Caco-2 (cell line): ENCODE measurements at regions not wholly inside any gene's neighbourhood (a gene's known extent, or its start where the extent isn't known, plus 50 kb on each side); places are given as distances from the start of the nearest gene placed in this dataset.

Experiments used
- BruUV-seq: library from RNA; stranded (reverse); fragments of 400-500 nt; replicated peaks from 2 replicates; lab custom pipeline; 2021; lab: Mats Ljungman, UMichigan
- CTCF ChIA-PET: fragments of 300-600 bp; sonication (Branson Sonifier 250); formaldehyde crosslinking; loops from one replicate; lab custom pipeline; 2022; ENCODE audit warnings: antibody characterized with exemption; lab: Charles Lee
- POLR2A ChIA-PET: fragments of 300-600 bp; sonication (Branson Sonifier 250); formaldehyde crosslinking; loops from one replicate; lab custom pipeline; 2022; ENCODE audit warnings: antibody characterized with exemption; lab: Charles Lee
- DNase-seq, 2 experiments: peaks; one replicate each; pipeline versions ENCODE4 v3.0.0 to v3.0.0-alpha.2; 2020 to 2022
- H3K27me3 ChIP-seq: replicated peaks from 2 replicates; pipeline ENCODE4 v1.6.0; 2011; ENCODE audit warnings: low read length; ENCODE audit not compliant: control insufficient read depth, insufficient read depth
- H3K36me3 ChIP-seq: 2 replicates; pipeline ENCODE4 v1.5.1; 2011; ENCODE audit warnings: low read length; ENCODE audit not compliant: control insufficient read depth, insufficient read depth
- H3K4me1 ChIP-seq: fragments of 250-450 bp; sonication (Bioruptor Pico); 2 replicates; pipeline ENCODE4 v1.5.1; 2020; ENCODE audit warnings: mild to moderate bottlenecking
- H3K4me3 ChIP-seq: 2 replicates; pipeline ENCODE4 v1.5.1; 2011; ENCODE audit warnings: low read depth, mild to moderate bottlenecking, control low read depth, low read length
- H3K9me3 ChIP-seq: fragments of 250-450 bp; sonication (Bioruptor Pico); 2 replicates; pipeline ENCODE4 v1.5.1; 2020; ENCODE audit warnings: mild to moderate bottlenecking, moderate library complexity
- H3K27ac Mint-ChIP-seq: one replicate; pipeline ENCODE4 v1.8.0; 2022; ENCODE audit warnings: mixed read lengths; ENCODE audit not compliant: unreplicated experiment
- H3K27me3 Mint-ChIP-seq: one replicate; pipeline ENCODE4 v1.8.0; 2022; ENCODE audit warnings: mixed read lengths; ENCODE audit not compliant: insufficient read depth, unreplicated experiment
- H3K36me3 Mint-ChIP-seq: one replicate; pipeline ENCODE4 v1.8.0; 2022; ENCODE audit warnings: mild to moderate bottlenecking, mixed read lengths; ENCODE audit not compliant: insufficient read depth, unreplicated experiment
- H3K4me1 Mint-ChIP-seq: one replicate; pipeline ENCODE4 v1.8.0; 2022; ENCODE audit warnings: low read depth, mixed read lengths; ENCODE audit not compliant: unreplicated experiment
- H3K4me3 Mint-ChIP-seq: one replicate; pipeline ENCODE4 v1.8.0; 2022; ENCODE audit warnings: mild to moderate bottlenecking, moderate library complexity, mixed read lengths; ENCODE audit not compliant: unreplicated experiment
- H3K9me3 Mint-ChIP-seq: one replicate; pipeline ENCODE4 v1.8.0; 2022; ENCODE audit warnings: mixed read lengths; ENCODE audit not compliant: unreplicated experiment
- intact Hi-C: fragments of 100-400 bp; cut with micrococcal nuclease; formaldehyde crosslinking; loops from one replicate; pipeline ENCODE4 v1.10.0; 2022; ENCODE audit not compliant: unreplicated experiment
- TF ChIP-seq, protein P1 (sequence below), 2 experiments: fragments of 200-600 bp in 1 of 2; IDR thresholded peaks; 1 replicate in 1 of 2; 2 replicates in 1 of 2; pipeline versions ENCODE4 v1.5.1 to v1.8.0; 2011 to 2022; ENCODE audit warnings: antibody characterized with exemption in 1 of 2, control low read depth in 1 of 2, inconsistent platforms in 1 of 2, low read depth in 1 of 2, low read length in 1 of 2, mild to moderate bottlenecking in 1 of 2, moderate library complexity in 1 of 2; ENCODE audit not compliant: insufficient read depth in 1 of 2, severe bottlenecking in 1 of 2, unreplicated experiment in 1 of 2

GRCh38 chr7:76126632-76127031 lies 75.1 kb upstream of the SRRM3 start:
- Mint-ChIP-seq H3K36me3 (no peaks in the 10 kb centered on the region), H3K9me3 (no peaks in the 10 kb centered on the region), H3K4me3 (no peak overlapping the region), H3K4me1 (peaks cover 9% of the 10 kb centered on the region), H3K27me3 (peaks cover 6% of the 10 kb centered on the region), H3K27ac (no peak overlapping the region)
- TF ChIP-seq, protein P1, sequence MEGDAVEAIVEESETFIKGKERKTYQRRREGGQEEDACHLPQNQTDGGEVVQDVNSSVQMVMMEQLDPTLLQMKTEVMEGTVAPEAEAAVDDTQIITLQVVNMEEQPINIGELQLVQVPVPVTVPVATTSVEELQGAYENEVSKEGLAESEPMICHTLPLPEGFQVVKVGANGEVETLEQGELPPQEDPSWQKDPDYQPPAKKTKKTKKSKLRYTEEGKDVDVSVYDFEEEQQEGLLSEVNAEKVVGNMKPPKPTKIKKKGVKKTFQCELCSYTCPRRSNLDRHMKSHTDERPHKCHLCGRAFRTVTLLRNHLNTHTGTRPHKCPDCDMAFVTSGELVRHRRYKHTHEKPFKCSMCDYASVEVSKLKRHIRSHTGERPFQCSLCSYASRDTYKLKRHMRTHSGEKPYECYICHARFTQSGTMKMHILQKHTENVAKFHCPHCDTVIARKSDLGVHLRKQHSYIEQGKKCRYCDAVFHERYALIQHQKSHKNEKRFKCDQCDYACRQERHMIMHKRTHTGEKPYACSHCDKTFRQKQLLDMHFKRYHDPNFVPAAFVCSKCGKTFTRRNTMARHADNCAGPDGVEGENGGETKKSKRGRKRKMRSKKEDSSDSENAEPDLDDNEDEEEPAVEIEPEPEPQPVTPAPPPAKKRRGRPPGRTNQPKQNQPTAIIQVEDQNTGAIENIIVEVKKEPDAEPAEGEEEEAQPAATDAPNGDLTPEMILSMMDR (IDR thresholded peaks at IDR 0.05; ENCODE audit: insufficient read depth in 1 of 2, low read depth in 1 of 2, low read length in 1 of 2, severe bottlenecking in 1 of 2, unreplicated experiment in 1 of 2) = no peak
- ChIA-PET CTCF (no interaction called here), POLR2A (no interaction called here)
- intact Hi-C loops = no loop called here
- BruUV-seq = no TSS peak
- Histone ChIP-seq H3K4me1 (no peaks in the 10 kb centered on the region), H3K27me3 (no peaks in the 10 kb centered on the region), H3K36me3 (no peaks in the 10 kb centered on the region), H3K4me3 (no peak overlapping the region), H3K9me3 (no peaks in the 10 kb centered on the region)
- no peak for DNase-seq

DNA sequence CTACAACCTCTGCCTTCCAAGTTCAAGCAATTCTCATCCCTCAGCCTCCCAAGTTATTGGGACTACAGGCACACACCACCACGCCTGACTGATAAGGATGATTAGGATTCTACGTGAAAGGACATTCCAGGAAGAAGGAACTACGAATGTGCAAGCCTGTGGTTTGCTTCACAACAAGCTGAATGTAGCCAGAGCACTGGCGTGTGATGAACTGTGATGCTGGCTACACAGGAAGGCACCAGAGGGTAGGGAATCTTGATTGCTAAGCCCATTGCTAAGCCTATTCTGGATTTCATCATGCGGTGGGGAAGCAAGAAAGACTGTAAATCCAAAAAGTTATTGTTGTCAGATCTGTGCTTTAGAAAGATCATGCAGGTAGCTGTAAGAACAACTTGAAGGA lies 72.3 kb upstream of the SRRM3 start:
- Mint-ChIP-seq H3K36me3 (no peaks in the 10 kb centered on the region), H3K9me3 (no peaks in the 10 kb centered on the region), H3K27ac (no peak overlapping the region), H3K4me3 (no peak overlapping the region), H3K4me1 (no peaks in the 10 kb centered on the region), H3K27me3 (peaks cover 14% of the 10 kb centered on the region)
- intact Hi-C loops = no loop called here
- H3K4me3 ChIP-seq = no peak overlapping the region
- no peaks in the 10 kb centered on the region for H3K9me3 ChIP-seq
- H3K4me1 ChIP-seq = no peaks in the 10 kb centered on the region
- POLR2A ChIA-PET = no interaction called here
- TF ChIP-seq, protein P1 (IDR thresholded peaks at IDR 0.05; ENCODE audit: insufficient read depth in 1 of 2, low read depth in 1 of 2, low read length in 1 of 2, severe bottlenecking in 1 of 2, unreplicated experiment in 1 of 2) = no peak
- no peaks in the 10 kb centered on the region for H3K36me3 ChIP-seq
- DNase-seq = no peak
- CTCF ChIA-PET = interaction anchor here (1.8 kb wide), 1 partner anchor 60 kb away, joined by 12 read pairs; no protein-coding TSS in a partner anchor
- no peaks in the 10 kb centered on the region for H3K27me3 ChIP-seq
- no TSS peak for BruUV-seq

- H3K36me3 ChIP-seq = no peaks in the 10 kb centered on the region
- H3K27me3 ChIP-seq = no peaks in the 10 kb centered on the region
- H3K9me3 ChIP-seq = no peaks in the 10 kb centered on the region
- ChIA-PET POLR2A (no interaction called here), CTCF (interaction anchor here (1.8 kb wide), 1 partner anchor 60 kb away, joined by 12 read pairs; no protein-coding TSS in a partner anchor)
- Mint-ChIP-seq H3K4me3 (no peak overlapping the region), H3K27me3 (peaks cover 14% of the 10 kb centered on the region), H3K27ac (no peak overlapping the region), H3K36me3 (no peaks in the 10 kb centered on the region), H3K9me3 (no peaks in the 10 kb centered on the region), H3K4me1 (no peaks in the 10 kb centered on the region)
- no peaks in the 10 kb centered on the region for H3K4me1 ChIP-seq
- H3K4me3 ChIP-seq = no peak overlapping the region
- TF ChIP-seq, protein P1 (IDR thresholded peaks at IDR 0.05; ENCODE audit: insufficient read depth in 1 of 2, low read depth in 1 of 2, low read length in 1 of 2, severe bottlenecking in 1 of 2, unreplicated experiment in 1 of 2) = no peak
- intact Hi-C loops = loop anchor here (1.0 to 5.0 kb wide), 2 partner anchors 61 to 83 kb away; partner anchors contain the start of genes MDH2 and STYXL1
- no peak for DNase-seq
- BruUV-seq = no TSS peak
These were observed 71.9 kb upstream of the SRRM3 start for GRCh38 chr7:76129836-76130235.
